GM12874 (cell line): ENCODE measurements at regions not wholly inside any gene's neighbourhood (a gene's known extent, or its start where the extent isn't known, plus 50 kb on each side); places are given as distances from the start of the nearest gene placed in this dataset.

Source experiments
- CTCF ChIP-seq: IDR thresholded peaks from 2 replicates; pipeline ENCODE4 v1.5.1; 2011; ENCODE audit warnings: low read depth, mild to moderate bottlenecking, control low read depth, low read length, moderate library complexity; ENCODE audit not compliant: insufficient read depth

- no peak for TF ChIP-seq CTCF
Observed at GRCh38 chrX:138856881-138857604, 145.5 kb upstream of the FGF13 start.

GRCh38 chrX:138853936-138854335 is 142.4 kb upstream of the FGF13 start:
- no peak for TF ChIP-seq CTCF

GRCh38 chrX:138849521-138849920 is 138.0 kb upstream of the FGF13 start:
- no peak for TF ChIP-seq CTCF

GRCh38 chrX:138847930-138848329 is 136.4 kb upstream of the FGF13 start:
- no peak for TF ChIP-seq CTCF

- no peak for TF ChIP-seq CTCF
Observed at GRCh38 chrX:138845786-138846185, 134.3 kb upstream of the FGF13 start.

- no peak for TF ChIP-seq CTCF
Observed at GRCh38 chrX:138794246-138794645, 82.7 kb upstream of the FGF13 start.

GRCh38 chrX:138791551-138791950 is 80.0 kb upstream of the FGF13 start:
- TF ChIP-seq CTCF = no peak
